ENCODE measurements at regions not wholly inside any gene's neighbourhood (a gene's known extent, or its start where the extent isn't known, plus 50 kb on each side); places are given as distances from the start of the nearest gene placed in this dataset.

GRCh38 chr3:26353097-26353496, 269.5 kb upstream of the LRRC3B start:
- H3K36me3 Mint-ChIP-seq (ENCODE audit: low read depth): no peaks in the 10 kb centered on the region
- H3K27ac Mint-ChIP-seq: no peak overlapping the region
- no peaks in the 10 kb centered on the region for H3K4me1 Mint-ChIP-seq
- ChIA-PET CTCF (no interaction called here), POLR2A (no interaction called here)
- no peak for TF ChIP-seq CTCF (IDR thresholded peaks at IDR 0.05)
- H3K9me3 Mint-ChIP-seq: peaks cover 10% of the 10 kb centered on the region
- H3K27me3 Mint-ChIP-seq: no peaks in the 10 kb centered on the region
- no peak overlapping the region for H3K4me3 Mint-ChIP-seq
- DNase-seq: no peak
- intact Hi-C loops (cut with micrococcal nuclease): no loop called here
- ATAC-seq (ENCODE audit: low read depth): no peak

DNA sequence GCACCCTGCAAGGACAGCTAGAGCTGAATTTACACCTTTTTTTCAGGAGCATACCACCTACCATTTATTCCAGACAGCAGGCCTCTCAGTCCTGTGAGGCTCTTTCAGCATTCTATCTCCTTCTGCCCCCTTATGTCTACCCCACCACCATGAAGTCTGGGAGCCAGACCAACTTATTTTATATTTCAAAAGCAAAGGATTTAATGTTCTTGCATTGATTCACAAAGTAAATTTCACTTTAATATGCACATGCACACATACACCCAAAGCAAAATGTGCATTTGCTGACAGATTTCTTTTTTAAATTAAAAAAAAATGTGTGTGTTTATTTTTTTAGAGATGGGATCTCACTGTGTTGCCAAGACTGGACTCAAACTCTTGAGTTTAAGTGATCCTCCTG, 264.2 kb upstream of the LRRC3B start:
- no peak for ATAC-seq (ENCODE audit: low read depth)
- TF ChIP-seq CTCF (IDR thresholded peaks at IDR 0.05): no peak
- no peaks in the 10 kb centered on the region for H3K27me3 Mint-ChIP-seq
- H3K4me1 Mint-ChIP-seq: no peaks in the 10 kb centered on the region
- no peak overlapping the region for H3K4me3 Mint-ChIP-seq
- intact Hi-C loops (cut with micrococcal nuclease): no loop called here
- no peak for DNase-seq
- CTCF ChIA-PET: no interaction called here
- POLR2A ChIA-PET: no interaction called here
- peaks cover 5% of the 10 kb centered on the region for H3K9me3 Mint-ChIP-seq
- H3K36me3 Mint-ChIP-seq (ENCODE audit: low read depth): no peaks in the 10 kb centered on the region
- H3K27ac Mint-ChIP-seq: no peak overlapping the region

DNA sequence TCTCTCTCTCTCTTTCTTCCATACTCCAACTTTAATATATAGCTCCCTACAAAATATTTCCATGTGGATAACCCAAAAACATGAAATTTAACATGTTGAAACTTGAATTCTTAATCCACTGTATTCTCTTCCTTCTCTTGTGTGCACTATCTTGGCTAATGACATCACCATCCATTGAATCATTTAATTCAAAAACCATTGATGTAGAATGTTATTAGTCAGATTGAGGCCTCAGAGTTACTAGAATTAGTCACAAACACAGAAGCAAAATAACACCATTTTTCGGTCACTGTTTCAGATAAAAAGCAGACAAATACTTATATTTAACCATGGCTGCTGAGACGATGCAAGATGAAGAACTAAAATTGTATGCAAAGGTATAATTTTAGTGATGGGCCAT, 256.9 kb upstream of the LRRC3B start:
- intact Hi-C loops (cut with micrococcal nuclease): no loop called here
- ATAC-seq (ENCODE audit: low read depth) (no peak), DNase-seq (no peak)
- Mint-ChIP-seq H3K27me3 (no peaks in the 10 kb centered on the region), H3K27ac (no peak overlapping the region), H3K9me3 (peaks cover 2% of the 10 kb centered on the region), H3K36me3 (ENCODE audit: low read depth) (no peaks in the 10 kb centered on the region), H3K4me3 (no peak overlapping the region), H3K4me1 (no peaks in the 10 kb centered on the region)
- ChIA-PET POLR2A (no interaction called here), CTCF (no interaction called here)
- no peak for TF ChIP-seq CTCF (IDR thresholded peaks at IDR 0.05)

GRCh38 chr3:26368312-26368711, 254.3 kb upstream of the LRRC3B start:
- intact Hi-C loops (cut with micrococcal nuclease): no loop called here
- no peaks in the 10 kb centered on the region for H3K27me3 Mint-ChIP-seq
- no peak overlapping the region for H3K4me3 Mint-ChIP-seq
- no peak for DNase-seq
- POLR2A ChIA-PET: no interaction called here
- CTCF ChIA-PET: no interaction called here
- ATAC-seq (ENCODE audit: low read depth): no peak
- no peaks in the 10 kb centered on the region for H3K4me1 Mint-ChIP-seq
- H3K27ac Mint-ChIP-seq: no peak overlapping the region
- TF ChIP-seq CTCF (IDR thresholded peaks at IDR 0.05): no peak
- H3K36me3 Mint-ChIP-seq (ENCODE audit: low read depth): no peaks in the 10 kb centered on the region
- H3K9me3 Mint-ChIP-seq: no peaks in the 10 kb centered on the region

DNA sequence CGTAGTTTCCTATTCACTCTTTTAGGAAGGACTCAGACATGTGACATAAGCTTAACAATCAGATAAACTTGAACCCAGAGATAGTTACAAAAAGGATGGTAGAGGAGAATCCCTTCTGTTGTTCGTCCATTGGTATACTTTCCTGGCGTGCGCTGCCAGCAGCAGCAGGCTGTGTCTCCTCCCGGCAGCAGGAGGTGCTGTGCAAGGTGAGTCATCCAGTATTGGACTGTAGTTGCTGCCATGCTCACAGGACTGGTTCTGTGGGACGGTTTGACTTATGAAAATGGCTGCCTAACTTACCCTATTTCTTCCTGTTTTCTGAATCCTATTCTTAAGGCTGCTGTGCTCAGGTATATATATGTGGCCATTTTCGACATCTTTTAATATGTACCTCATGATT, 253.4 kb upstream of the LRRC3B start:
- POLR2A ChIA-PET: no interaction called here
- no peak for TF ChIP-seq CTCF (IDR thresholded peaks at IDR 0.05)
- H3K4me1 Mint-ChIP-seq: no peaks in the 10 kb centered on the region
- intact Hi-C loops (cut with micrococcal nuclease): no loop called here
- no peaks in the 10 kb centered on the region for H3K9me3 Mint-ChIP-seq
- no peak for ATAC-seq (ENCODE audit: low read depth)
- H3K27ac Mint-ChIP-seq: no peak overlapping the region
- CTCF ChIA-PET: no interaction called here
- no peak for DNase-seq
- H3K4me3 Mint-ChIP-seq: no peak overlapping the region
- no peaks in the 10 kb centered on the region for H3K27me3 Mint-ChIP-seq
- no peaks in the 10 kb centered on the region for H3K36me3 Mint-ChIP-seq (ENCODE audit: low read depth)

Data from activated B cell treated with CpG ODN at 0.5 μM for 24 hours (primary cell).